Breast epithelium (tissue), 4 donors: ENCODE measurements at regions not wholly inside any gene's neighbourhood (a gene's known extent, or its start where the extent isn't known, plus 50 kb on each side); places are given as distances from the start of the nearest gene placed in this dataset.
"Not testable (repeated sequence)": the region's sequence is repeated elsewhere in the genome, so short reads cannot be mapped to it uniquely, and the experiment has no call there.

Source experiments
- DNase-seq, 2 donors: peaks; one replicate each; pipeline ENCODE4 v3.0.0-alpha.2; 2019; ENCODE audit warnings: low spot score in 2 of 2
- H3K27ac ChIP-seq, 2 donors: fragments of 200-600 bp; sonication (generic) in 1 of 2; one replicate each; pipeline ENCODE4 v1.5.1; 2016 to 2019; ENCODE audit warnings: mild to moderate bottlenecking in 1 of 2
- H3K27me3 ChIP-seq, 2 donors: fragments of 200-600 bp; sonication (generic) in 1 of 2; one replicate each; pipeline versions ENCODE4 v1.5.1 to v1.6.0; 2017 to 2019; ENCODE audit warnings: control low read depth in 1 of 2, mild to moderate bottlenecking in 1 of 2
- H3K36me3 ChIP-seq: fragments of 200-600 bp; one replicate; pipeline ENCODE4 v1.5.1; 2019
- H3K4me1 ChIP-seq, 2 donors: fragments of 200-600 bp; sonication (generic); one replicate each; pipeline ENCODE4 v1.5.1; 2016 to 2019; ENCODE audit warnings: control low read depth in 1 of 2
- H3K4me3 ChIP-seq, 3 donors: fragments of 200-600 bp; sonication (generic); 1 replicate in 2 of 3; 2 replicates in 1 of 3; pipeline ENCODE4 v1.5.1; 2016 to 2019; ENCODE audit warnings: mild to moderate bottlenecking in 3 of 3, moderate library complexity in 2 of 3
- H3K9me3 ChIP-seq, 2 donors: fragments of 200-600 bp; sonication (generic) in 1 of 2; one replicate each; pipeline ENCODE4 v1.5.1; 2016 to 2019; ENCODE audit warnings: control low read depth in 1 of 2
- intact Hi-C: fragments of 100-400 bp; cut with DNase I; formaldehyde crosslinking; loops from one replicate; pipeline ENCODE4 v1.15.1; 2023; ENCODE audit warnings: low total_unique reads
- TF ChIP-seq, protein P1 (sequence below), 3 donors: fragments of 450-650 bp; IDR thresholded peaks; one replicate each; pipeline ENCODE4 v1.5.1; 2016 to 2017; ENCODE audit warnings: antibody characterized with exemption in 3 of 3, mild to moderate bottlenecking in 3 of 3, moderate library complexity in 3 of 3

DNA sequence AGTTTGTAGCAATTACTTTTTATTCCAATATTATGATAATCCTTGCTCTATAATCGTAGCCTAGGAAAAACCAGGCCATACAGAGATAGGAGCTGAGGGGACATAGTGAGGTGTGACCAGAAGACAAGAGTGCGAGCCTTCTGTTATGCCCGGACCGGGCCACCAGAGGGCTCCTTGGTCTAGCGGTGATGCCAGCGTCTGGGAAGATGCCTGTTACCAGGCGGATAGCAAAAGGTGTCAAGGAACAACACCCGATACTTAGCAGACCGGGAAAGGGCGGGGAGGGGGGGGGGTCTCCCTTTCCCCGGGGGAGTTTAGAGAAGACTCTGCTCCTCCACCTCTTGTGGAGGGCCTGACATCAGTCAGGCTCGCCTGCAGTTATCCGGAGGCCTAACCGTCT is 67.1 kb upstream of the MUC20 start:
- not testable (repeated sequence) for H3K36me3 ChIP-seq, DNase-seq
- TF ChIP-seq, protein P1, sequence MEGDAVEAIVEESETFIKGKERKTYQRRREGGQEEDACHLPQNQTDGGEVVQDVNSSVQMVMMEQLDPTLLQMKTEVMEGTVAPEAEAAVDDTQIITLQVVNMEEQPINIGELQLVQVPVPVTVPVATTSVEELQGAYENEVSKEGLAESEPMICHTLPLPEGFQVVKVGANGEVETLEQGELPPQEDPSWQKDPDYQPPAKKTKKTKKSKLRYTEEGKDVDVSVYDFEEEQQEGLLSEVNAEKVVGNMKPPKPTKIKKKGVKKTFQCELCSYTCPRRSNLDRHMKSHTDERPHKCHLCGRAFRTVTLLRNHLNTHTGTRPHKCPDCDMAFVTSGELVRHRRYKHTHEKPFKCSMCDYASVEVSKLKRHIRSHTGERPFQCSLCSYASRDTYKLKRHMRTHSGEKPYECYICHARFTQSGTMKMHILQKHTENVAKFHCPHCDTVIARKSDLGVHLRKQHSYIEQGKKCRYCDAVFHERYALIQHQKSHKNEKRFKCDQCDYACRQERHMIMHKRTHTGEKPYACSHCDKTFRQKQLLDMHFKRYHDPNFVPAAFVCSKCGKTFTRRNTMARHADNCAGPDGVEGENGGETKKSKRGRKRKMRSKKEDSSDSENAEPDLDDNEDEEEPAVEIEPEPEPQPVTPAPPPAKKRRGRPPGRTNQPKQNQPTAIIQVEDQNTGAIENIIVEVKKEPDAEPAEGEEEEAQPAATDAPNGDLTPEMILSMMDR (IDR thresholded peaks at IDR 0.05): peak in 2 of 3 donors; percentile 46 to 53

DNA sequence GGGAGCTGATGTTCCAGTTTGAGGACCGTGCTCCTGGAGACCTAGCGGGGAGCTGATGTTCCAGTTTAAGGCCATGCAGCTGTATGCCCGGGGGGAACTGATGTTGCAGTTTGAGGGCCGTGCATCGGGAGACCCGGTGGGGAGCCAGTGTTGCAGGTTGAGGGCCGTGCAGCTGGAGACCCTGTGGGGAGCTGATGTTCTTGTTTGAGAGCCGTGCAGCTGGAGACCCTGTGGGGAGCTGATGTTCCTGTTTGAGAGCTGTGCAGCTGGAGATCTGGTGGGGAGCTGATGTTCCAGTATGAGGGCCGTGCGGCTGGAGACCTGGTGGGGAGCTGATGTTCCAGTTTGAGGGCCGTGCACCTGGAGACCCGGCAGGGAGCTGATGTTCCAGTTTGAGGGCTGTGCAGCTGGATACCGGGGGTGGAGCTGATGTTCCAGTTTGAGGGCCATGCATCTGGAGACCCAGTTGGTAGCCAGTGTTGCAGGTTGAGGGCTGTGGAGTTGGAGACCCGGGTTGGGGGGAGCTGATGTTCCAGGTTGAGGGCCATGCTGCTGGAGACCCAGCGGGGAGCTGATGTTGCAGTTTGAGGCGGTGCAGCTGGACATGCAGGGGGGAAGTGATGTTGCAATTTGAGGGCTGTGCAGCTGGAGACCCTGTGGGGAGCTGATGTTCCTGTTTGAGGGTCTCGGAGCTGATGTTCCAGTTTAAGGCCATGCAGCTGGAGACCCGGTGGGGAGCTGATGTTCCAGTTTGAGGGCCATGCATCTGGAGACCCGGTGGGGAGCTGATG is 64.4 kb upstream of the APOD start:
- H3K27ac ChIP-seq, H3K27me3 ChIP-seq, H3K9me3 ChIP-seq, H3K4me1 ChIP-seq, DNase-seq, H3K36me3 ChIP-seq, intact Hi-C loops, H3K4me3 ChIP-seq: not testable (repeated sequence)

More for the DNA sequence above, 67.1 kb upstream of the MUC20 start:
- H3K4me1 ChIP-seq, H3K9me3 ChIP-seq, H3K27ac ChIP-seq, intact Hi-C loops, H3K27me3 ChIP-seq, H3K4me3 ChIP-seq: not testable (repeated sequence)

DNA sequence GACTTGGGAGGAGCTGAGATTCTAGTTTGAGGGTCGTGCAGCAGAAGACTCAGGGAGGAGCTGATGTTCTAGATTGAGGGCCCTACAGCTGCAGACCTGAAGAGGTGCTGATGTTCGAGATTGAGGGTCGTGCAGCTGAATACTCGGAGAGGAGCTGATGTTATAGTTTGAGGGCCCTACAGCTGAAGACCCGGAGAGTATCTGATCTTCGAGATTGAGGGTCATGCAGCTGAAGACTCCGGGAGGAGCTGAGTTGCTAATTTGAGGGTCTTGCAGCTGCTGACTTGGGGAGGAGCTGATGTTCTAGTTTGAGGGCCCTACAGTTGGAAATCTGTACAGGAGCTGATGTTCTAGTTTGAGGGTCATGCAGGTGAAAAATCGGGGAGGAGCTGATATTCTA is 62.1 kb upstream of the APOD start:
- H3K27me3 ChIP-seq, intact Hi-C loops, DNase-seq, H3K36me3 ChIP-seq, H3K27ac ChIP-seq, H3K4me1 ChIP-seq, H3K4me3 ChIP-seq, H3K9me3 ChIP-seq: not testable (repeated sequence)

DNA sequence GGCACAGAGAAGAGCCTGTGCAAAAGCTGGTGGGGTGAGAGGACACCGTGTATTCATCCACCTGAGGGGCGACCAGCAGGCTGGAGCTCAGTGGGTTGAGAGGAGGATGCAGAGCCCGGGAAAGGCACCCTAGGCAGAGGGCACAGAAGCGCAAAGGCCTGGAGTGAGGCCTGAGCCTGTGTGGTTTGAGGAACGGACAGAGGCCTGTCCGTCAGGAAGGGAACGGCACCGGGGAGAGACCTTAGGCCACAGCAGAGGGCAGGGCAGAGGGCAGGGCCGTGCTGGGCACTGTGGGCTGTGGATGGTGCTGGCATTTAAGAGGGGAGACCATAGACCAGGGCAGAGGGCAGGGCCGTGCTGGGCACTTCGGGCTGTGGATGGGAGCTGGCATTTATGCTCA is 59.5 kb upstream of the APOD start:
- H3K4me1 ChIP-seq, intact Hi-C loops, DNase-seq: not testable (repeated sequence)

DNA sequence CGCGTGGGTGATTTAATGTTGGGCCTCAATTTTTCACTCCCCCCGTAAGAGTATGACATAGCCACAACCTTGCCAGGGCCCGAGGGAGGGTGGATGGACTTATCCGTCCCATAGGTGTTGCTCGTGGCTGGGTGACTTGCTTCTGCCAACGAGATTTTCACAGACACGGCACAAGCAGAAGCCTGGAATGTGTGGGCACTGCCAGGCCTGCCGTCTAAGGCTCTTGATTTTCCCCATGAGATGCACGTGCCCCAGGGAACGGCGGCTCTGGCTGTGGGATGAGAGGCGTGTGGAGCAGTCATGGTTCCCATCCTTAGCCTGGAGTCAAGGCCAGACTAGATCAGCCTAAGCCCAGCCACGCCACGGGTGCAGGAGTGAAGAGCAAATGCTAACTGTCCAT is 58.6 kb upstream of the APOD start:
- H3K9me3 ChIP-seq, DNase-seq, intact Hi-C loops, H3K27me3 ChIP-seq, H3K27ac ChIP-seq, H3K4me3 ChIP-seq, H3K4me1 ChIP-seq, H3K36me3 ChIP-seq: not testable (repeated sequence)

More for the DNA sequence above, 59.5 kb upstream of the APOD start:
- H3K36me3 ChIP-seq, H3K27me3 ChIP-seq, H3K27ac ChIP-seq, H3K4me3 ChIP-seq, H3K9me3 ChIP-seq: not testable (repeated sequence)

DNA sequence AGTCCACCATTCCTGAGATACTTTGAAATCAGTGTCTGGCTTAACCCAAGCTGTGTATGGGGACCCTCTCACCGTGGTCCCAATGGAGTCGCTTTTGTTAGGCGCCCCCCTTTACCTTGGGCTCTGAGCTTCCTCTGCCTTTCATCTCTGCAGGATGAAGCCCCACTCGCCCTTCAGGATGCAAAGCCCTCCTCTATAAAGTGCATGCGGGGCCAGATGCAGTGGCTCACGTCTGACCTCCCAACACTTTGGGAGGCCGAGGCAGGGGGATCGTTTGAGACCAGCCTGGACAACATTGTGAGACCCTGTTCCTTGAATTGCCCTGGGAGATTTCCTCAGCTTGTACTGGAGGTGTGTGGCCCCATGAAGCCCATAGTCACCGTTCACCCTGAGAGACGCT is 54.7 kb upstream of the APOD start:
- H3K4me1 ChIP-seq, intact Hi-C loops: not testable (repeated sequence)

DNA sequence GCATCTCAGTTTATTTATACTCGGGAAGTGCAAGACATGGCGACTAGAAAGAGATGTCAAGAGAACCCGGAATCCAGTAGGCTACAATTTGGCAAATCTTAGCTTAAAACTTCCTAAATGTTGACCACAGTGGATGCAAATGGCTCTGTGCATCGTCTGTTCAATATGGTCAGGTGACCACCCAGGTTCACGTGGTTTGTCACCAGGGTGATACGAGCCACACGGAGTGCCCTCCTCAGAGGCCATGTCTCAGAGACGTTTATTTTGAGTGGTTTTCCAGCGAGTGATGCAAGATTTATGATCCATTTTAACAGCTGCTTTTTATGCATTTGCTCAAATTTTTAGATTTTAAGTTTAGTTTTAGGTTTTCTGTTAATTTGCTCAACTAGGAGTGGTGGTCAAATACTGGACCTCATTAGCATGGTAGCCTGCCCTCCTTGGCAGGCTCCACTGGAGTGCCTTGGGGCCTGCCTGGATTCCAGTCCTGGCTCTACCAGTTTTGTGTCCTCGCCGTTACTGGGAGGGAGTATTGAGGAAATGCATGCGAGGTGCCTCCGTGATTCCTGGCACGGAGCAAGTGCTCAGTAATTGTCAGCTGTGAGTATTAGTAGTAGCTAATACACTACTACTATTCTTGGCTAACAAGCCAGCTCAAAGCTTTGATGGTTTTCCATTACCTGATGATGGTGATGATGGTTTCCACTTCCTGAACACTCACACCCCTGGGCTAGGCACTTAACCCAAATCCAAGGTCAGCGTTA is 53.9 kb upstream of the APOD start:
- H3K36me3 ChIP-seq, H3K4me1 ChIP-seq, H3K27ac ChIP-seq, DNase-seq, H3K4me3 ChIP-seq, H3K9me3 ChIP-seq, intact Hi-C loops, H3K27me3 ChIP-seq: not testable (repeated sequence)

More for the DNA sequence above, 54.7 kb upstream of the APOD start:
- DNase-seq, H3K36me3 ChIP-seq, H3K4me3 ChIP-seq, H3K9me3 ChIP-seq, H3K27me3 ChIP-seq: not testable (repeated sequence)
- peak overlapping the region in 1 of 2 donors; percentile 25 for H3K27ac ChIP-seq

DNA sequence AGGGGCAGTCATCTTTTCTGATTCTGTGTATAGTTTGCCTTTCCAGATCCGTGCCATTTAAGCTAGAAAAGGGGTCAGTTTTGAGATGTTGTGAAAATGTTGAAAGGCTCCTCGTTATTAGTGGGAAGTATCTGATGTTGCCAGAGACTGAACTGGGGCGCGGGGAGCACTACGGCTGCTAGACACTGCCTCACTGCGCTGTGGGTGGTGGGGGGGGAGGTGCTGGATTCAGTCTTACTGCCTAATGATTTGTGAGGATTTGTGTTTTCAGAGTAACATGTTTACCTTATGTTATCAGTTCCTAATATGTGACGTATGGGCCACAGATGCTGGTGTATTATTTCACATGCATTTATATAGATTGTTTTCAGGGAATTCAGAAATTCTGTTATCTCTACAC is 53.3 kb upstream of the APOD start:
- intact Hi-C loops, H3K27ac ChIP-seq, DNase-seq, H3K36me3 ChIP-seq, H3K9me3 ChIP-seq, H3K27me3 ChIP-seq, H3K4me1 ChIP-seq, H3K4me3 ChIP-seq: not testable (repeated sequence)

DNA sequence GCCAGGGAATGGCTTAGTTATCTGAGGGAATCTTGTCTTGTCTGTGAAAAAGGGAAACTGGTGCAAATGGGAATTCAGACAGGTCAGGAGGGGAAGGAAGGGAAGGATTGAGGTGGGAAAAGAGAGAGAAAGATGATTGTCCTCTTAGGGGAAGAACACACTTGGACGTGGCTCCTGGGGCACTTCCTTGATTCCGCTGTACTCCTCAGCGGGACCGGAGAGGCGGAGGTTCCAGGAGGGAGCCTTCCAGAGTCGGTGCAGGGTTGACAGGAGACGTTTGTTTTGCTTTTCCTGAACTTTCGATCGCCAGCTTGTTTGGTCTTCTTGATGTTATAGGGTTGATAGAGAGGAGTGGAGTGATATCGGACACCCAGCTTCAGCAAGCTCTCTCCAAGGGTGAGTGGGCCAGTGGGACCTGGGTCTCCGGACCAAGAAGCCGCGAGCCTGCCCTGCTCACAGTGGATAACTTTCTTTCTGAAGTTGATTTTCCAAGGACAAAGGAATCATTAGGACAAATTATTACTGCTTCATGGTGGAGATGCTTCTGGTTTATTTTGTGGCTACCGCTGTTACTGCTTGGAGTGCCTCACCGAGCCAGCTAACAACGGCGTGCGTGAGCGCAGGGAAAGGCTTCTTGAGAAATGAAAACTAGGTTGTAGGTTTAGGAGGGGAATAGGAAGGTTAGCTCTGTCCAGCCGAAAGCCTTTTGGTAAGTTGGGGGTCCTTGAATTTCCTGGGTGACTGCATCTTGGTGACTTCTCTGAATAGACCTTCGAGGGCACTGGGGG is 52.4 kb upstream of the APOD start:
- H3K36me3 ChIP-seq, H3K9me3 ChIP-seq, intact Hi-C loops, H3K27me3 ChIP-seq, DNase-seq, H3K4me1 ChIP-seq: not testable (repeated sequence)
- Histone ChIP-seq H3K4me3 (peak overlapping the region in 2 of 3 donors; percentile 24 to 37), H3K27ac (peak overlapping the region; percentile 30 to 67)

DNA sequence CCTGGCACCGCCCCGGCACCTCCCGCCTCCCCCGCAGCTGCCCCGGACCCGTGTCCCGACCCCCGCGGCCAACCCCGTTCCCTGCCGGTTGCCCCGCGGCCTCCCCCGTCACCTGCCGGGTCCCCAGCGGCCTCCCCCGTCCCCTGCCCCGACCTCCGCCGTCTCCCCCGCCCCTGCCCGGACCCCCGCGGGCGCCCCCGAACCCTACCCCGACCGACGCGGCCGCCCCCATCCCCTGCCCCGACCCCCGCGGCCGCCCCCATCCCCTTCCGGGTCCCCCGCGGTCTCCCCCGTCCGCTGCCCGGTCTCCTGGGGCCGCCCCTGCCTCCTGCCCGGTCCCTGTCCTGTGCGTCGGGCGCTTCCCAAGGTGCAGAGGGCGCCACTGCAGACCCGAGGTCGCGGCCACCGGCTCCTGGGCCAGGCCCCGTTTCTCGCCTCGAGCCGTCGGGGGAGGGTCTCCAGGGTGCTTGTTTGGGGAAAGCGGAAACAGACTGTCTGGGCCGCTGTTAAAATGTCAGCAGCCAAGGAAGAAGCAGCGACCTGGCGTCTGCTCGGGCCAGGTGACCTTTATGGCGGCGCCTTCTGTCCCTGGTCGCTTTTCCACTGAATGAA is 51.6 kb upstream of the APOD start:
- peak overlapping the region; percentile 22 to 60 (median 39) for H3K4me3 ChIP-seq
- H3K4me1 ChIP-seq, H3K36me3 ChIP-seq, H3K27me3 ChIP-seq, H3K9me3 ChIP-seq, intact Hi-C loops, DNase-seq: not testable (repeated sequence)
- peak overlapping the region in 1 of 2 donors; percentile 68 for H3K27ac ChIP-seq

DNA sequence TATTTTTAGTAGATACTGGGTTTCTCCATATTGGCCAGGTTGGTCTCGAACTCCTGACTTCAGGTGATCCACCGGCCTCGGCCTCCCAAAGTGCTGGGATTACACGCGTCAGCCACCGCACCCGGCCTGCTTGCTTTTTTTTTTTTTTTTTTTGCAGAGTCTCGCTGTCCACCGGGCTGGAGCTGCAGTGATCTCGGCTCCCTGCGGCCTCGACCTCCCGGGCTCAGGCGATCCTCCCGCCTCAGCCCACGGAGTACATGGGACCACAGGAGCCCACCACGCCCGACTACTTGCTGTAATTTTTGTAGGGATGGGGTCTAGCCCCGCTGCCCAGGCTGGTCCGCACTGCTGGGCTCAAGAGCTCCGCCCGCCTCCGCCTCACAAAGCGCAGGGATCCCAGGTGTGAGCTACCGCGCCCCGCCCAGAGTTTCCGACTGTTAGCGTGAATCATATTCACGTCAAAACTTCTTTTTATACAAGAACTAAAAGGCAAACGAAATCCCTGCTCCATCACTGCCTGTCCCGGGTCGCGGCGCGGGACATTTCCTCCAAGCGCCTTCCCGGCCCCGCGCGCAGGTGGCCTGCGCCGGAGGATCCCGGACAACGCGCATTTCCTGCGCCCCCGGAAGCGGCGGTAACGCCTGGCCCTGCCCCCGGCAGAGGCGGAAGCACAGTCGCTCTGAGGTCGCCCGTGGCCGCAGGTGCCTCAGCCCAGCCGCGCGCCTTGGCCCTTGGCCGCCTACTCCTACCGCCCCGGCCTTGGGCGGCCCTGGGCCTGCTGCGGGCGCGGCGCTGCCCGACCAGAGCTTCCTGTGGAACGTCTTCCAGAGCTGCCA is 50.9 kb upstream of the APOD start:
- H3K4me1 ChIP-seq, H3K9me3 ChIP-seq, DNase-seq, intact Hi-C loops, H3K27me3 ChIP-seq, H3K36me3 ChIP-seq: not testable (repeated sequence)
- H3K4me3 ChIP-seq: peak overlapping the region; percentile 40 to 70 (median 52)
- peak overlapping the region in 1 of 2 donors; percentile 61 for H3K27ac ChIP-seq
